ENCODE measurements at regions not wholly inside any gene's neighbourhood (a gene's known extent, or its start where the extent isn't known, plus 50 kb on each side); places are given as distances from the start of the nearest gene placed in this dataset.
"Not testable (repeated sequence)": the region's sequence is repeated elsewhere in the genome, so short reads cannot be mapped to it uniquely, and the experiment has no call there.

DNA sequence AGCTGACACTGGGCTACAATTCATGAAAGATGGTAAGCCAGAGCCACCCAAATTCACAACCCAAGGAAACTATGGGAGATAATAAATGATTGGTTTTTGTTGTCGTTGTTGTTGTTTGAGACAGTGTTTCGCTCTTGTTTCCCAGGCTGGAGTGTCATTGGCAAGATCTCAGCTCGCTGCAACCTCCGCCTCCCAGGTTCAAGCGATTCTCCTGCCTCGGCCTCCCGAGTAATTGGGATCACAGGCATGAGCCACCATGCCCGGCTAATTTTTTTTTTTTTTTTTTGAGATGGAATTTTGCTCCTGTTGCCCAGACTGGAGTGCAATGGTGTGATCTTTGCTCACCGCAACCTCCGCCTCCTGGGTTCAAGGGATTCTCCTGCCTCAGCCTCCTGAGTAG is 65.9 kb upstream of the METTL9 start:
- TF ChIP-seq POLR2AphosphoS5, POLR2A (IDR thresholded peaks at IDR 0.05; ENCODE audit: low read depth, low read length): not testable (repeated sequence)

Measured in GM12892 (cell line).